GM19372 (cell line): ENCODE measurements at regions not wholly inside any gene's neighbourhood (a gene's known extent, or its start where the extent isn't known, plus 50 kb on each side); places are given as distances from the start of the nearest gene placed in this dataset.

Experiments
- ATAC-seq: cut with Tn5 transposase; IDR thresholded peaks from one replicate; pipeline ENCODE4 v1.9.1; 2021; ENCODE audit warnings: mild to moderate bottlenecking, low read depth, moderate library complexity; ENCODE audit not compliant: unreplicated experiment

- no peak for ATAC-seq
Observed at GRCh38 chr2:211128287-211128686, 571.9 kb downstream of the CPS1 start.

DNA sequence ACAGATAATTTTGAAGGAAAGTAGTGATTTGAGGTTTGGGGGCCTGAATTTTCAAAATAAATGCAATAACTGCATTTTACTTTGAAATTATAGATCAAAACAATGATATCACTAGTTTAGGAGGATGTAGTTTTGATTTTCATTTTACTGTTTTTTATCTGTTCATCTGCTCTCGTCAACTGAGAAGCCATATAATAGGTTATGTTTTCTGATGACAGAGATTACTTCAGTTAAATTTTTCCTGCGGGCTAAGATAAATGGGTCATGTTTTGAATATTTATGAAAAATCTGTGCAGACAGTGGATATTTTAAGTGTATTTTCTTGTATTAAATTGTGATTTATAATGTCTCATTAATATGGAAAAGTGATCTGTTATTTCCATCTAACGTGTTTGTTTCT, 573.4 kb downstream of the CPS1 start:
- no peak for ATAC-seq

GRCh38 chr2:211132046-211132445, 575.6 kb downstream of the CPS1 start:
- ATAC-seq, result no peak

DNA sequence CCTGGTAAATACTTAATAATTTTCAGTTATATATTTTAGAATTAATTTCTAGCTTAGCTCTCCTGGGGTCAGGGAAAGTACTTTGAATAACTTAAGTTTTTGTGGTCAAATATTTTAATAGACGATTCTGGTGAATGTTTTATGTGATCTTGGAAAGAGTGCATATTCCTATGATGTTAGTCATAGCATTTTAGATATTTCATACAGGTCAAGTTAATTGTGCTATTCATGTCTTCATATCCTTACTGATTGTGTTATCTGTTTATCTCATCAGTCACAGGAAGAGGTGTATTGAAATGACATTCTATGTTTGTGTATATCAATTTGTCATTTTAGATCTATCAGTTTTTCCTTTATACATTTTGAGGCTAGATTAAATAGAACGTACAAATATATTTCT, 576.2 kb downstream of the CPS1 start:
- no peak for ATAC-seq

DNA sequence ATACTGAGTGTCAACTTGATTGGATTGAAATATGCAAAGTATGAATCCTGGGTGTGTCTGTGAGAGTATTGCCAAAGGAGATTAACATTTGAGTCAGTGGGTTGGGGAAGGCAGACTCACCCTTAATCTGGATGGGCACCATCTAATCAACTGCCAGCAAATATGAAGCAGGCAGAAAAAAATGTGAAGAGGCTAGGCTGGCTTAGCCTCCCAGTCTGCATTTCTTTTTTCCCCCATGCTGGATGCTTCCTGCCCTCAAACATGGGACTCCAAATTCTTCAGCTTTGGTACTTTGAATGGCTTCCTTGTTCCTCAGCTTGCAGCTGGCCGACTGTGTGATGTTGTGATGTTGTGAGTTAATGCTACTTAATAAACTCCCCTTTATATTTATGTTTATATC, 577.4 kb downstream of the CPS1 start:
- ATAC-seq, result no peak

- ATAC-seq, result no peak
Observed at GRCh38 chr2:211138551-211138950, 582.2 kb downstream of the CPS1 start.

- no peak for ATAC-seq
Observed at GRCh38 chr2:211141646-211142045, 585.2 kb downstream of the CPS1 start.

- ATAC-seq, result no peak
Observed at GRCh38 chr2:211144078-211144477, 587.7 kb downstream of the CPS1 start.

GRCh38 chr2:211144974-211145665, 588.7 kb downstream of the CPS1 start:
- ATAC-seq, result no peak

DNA sequence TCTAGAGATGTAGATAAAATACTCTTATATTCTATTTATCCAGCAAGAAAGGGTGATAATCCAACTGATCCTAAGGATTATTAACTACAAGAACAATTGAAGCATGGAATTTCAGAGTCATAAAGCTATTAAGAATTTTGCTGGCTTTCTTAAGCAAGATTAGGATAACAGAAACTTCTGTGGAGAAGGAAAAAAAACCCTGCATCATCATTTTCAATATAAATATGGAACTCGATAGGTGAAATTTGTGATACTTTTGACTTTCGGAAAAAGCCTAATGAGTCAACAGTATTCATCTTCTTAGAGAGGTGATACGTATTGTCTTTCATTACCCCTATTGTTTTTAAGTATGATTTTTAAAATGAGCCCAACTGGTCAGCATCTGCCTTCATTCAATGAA, 593.3 kb downstream of the CPS1 start:
- no peak for ATAC-seq

DNA sequence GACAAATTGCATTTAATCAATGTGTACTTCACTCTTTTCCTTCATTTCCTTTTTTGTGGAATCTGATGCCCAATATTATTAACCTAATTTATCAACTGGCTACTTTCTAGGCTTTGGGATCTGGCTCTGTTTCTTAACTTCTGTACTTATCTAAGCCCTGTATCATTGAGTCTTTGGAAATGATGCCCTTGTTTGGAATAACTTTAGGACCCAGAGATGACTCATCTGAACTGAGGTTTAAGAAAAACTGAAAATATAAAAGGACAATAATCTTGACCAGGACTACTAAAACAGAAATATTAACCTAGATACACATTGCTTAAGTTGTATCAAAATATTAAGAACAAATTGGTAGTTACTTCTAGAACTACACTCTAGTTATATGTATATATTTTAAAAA, 600.8 kb downstream of the CPS1 start:
- ATAC-seq, result no peak

- ATAC-seq, result peak; percentile 97
Observed at GRCh38 chr2:211157856-211158463, 601.6 kb downstream of the CPS1 start.

GRCh38 chr2:211159972-211160371, 603.6 kb downstream of the CPS1 start:
- ATAC-seq, result no peak

GRCh38 chr2:211161236-211161635, 604.8 kb downstream of the CPS1 start:
- ATAC-seq, result no peak

DNA sequence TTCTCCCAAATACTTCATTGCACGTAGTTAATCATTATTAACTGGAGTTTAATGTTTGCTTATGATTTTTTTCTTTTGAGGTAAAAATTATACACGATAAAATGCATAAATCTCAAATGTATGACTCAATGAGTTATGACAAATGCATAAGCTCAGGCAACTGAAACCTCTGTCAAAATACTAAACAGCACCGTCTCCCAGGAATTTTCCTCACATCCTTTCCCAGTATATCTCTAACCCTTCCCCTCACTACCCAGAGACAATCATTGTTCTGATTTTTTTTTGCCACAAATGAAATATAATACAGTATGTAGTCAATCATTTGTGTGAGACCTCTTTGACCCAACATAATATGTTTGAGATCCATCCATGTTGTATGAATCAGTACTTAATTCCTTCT, 606.5 kb downstream of the CPS1 start:
- ATAC-seq, result no peak

DNA sequence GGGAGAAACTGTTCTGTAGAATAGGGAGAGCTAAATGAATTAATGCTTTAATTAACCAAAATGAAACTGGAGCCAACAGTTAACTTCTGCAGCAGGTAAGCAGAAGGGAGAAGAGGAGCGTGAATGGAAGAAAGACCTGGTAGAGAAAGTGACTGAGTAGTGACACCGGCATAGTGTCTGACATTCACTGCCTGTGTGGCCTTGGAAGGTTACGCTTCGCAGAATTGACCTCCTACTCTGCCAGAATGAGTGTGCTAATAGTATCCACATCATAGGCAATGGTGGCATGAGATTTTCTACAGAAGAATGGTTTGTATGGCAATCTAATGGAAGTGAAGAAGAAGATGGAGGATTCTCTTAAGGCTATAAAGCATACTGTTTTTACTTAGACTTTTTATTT, 614.4 kb downstream of the CPS1 start:
- ATAC-seq, result no peak

DNA sequence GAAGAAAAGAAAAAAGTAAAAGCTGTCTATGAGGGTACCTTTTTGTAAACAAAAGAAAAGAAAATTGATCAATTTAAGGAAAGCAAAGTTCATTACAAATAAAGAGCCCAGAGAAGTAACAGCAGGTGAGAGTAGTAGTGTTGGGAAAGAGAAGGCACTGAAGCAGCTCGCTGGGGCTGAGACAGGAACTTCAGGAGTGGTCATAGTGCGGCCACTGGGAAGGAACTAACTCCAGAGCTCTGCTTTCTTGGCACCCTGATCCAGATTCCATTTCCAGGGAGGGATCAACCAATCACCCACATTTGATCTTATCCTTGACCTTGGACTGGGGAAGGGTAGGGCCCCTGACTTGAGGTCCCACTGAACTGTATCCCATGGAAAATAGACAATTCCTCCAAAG, 617.6 kb downstream of the CPS1 start:
- no peak for ATAC-seq

DNA sequence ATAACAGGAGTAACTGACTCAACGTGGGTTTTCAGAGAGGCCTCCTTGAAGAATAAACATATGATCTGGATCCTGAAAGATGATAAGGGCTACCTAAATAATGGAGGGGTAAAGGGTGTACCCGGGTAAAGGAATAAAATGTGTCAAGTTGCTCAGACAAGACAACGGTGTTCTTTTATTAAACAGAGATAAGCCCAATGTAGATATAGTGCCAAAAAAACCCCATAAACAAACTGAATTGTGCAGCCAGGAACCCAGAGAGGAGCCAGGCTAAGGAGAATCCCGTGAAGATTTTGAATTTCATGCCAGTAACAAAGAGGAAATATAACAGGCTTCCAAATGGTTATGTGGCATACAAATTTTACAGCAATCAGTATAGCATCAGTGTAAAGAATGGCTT, 618.2 kb downstream of the CPS1 start:
- ATAC-seq, result no peak

DNA sequence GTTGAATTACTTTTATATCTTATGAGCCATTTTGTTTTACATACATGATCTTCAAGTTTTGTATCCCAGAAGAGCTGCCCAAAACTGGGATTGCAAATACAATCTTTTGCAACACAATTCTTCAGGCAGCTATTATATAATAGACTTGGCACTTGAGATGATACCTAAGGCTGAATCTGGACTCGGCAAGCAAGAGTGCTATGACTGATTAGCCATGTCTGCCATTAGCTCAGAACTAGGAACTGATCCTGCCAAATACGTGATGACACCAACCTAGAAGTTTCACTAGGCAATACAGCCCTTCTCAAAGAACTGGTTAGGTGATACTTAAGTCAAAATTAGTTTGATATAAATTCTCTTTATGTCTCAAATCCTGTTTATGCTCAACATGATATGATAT, 619.6 kb downstream of the CPS1 start:
- ATAC-seq, result no peak

DNA sequence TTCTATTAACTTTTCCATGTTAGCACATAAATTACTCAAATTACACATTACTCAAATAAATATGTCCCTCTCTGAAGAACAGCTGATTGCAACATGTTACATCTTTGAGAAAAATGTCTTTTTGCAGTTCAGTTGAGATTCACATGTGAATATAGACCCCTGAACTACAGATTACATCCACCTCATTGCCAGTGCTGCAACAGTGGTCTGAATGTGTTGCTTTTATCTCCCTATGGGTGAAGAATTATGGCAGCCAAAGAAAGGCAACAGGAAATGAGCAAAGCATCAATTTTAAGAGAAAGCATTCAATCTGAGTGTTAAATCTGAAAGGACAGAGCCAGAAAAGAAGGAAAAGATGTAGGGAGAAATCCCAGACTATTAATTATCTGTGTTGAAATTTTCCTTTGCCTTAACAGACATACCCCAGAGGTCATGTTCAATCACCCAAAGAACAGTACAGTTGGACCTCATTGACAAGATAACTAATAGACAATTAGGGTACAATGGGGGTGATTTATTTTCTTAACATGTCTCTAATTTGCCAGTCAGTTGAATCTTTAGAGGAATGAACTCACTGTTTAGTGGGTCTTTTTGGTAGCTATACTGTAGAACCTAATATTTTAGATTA, 620.2 kb downstream of the CPS1 start:
- no peak for ATAC-seq

- no peak for ATAC-seq
Observed at GRCh38 chr2:211181626-211182025, 625.2 kb downstream of the CPS1 start.

- ATAC-seq, result no peak
Observed at GRCh38 chr2:211187602-211188001, 631.2 kb downstream of the CPS1 start.
